ENCODE measurements at regions not wholly inside any gene's neighbourhood (a gene's known extent, or its start where the extent isn't known, plus 50 kb on each side); places are given as distances from the start of the nearest gene placed in this dataset.
"Not testable (repeated sequence)": the region's sequence is repeated elsewhere in the genome, so short reads cannot be mapped to it uniquely, and the experiment has no call there.

GRCh38 chr11:80944758-80945157 lies 1503.9 kb upstream of the TENM4 start:
- Histone ChIP-seq H3K4me3 (no peak overlapping the region), H4K20me1 (no peaks in the 10 kb centered on the region), H3K4me1 (no peaks in the 10 kb centered on the region), H3K9ac (no peak overlapping the region), H3K36me3 (no peaks in the 10 kb centered on the region), H3K27me3 (no peaks in the 10 kb centered on the region), H3K9me3 (replicated peaks in 1 of 11) (peaks cover 0 to 6% (median 0%) of the 10 kb centered on the region in 11 experiments; a peak in 2 of 22 replicates), H3K27ac (no peak overlapping the region), H3K4me2 (no peak overlapping the region)
- no peak for TF ChIP-seq Cebpa-rat (IDR thresholded peaks at IDR 0.05)

DNA sequence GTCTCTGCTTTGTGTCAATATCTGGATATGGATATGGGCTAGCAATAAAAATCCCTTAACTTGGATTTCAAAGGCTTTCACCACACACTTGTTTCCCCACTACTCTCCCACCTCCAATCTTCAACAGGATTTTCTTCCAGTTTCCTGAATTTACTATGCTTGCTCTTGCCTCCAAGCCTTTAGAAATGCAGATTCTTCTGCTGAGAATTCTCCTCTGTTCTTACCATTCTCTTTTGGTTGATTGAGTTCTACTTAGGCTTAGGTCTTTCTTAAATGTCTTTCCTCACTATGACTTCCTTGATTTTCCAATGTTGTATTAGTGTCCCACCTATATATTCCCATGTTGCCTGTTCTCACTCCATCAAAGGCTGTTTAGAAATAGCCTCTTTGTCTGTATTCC lies 1502.4 kb upstream of the TENM4 start:
- no peaks in the 10 kb centered on the region for H3K4me1 ChIP-seq

GRCh38 chr11:80937842-80938241 lies 1497.0 kb upstream of the TENM4 start:
- Histone ChIP-seq H4K20me1 (no peaks in the 10 kb centered on the region), H3K9ac (no peak overlapping the region), H3K4me1 (no peaks in the 10 kb centered on the region), H3K36me3 (no peaks in the 10 kb centered on the region), H3K4me2 (no peak overlapping the region), H3K27ac (no peak overlapping the region), H3K4me3 (no peak overlapping the region), H3K27me3 (no peaks in the 10 kb centered on the region), H3K9me3 (replicated peaks in 1 of 11) (no peaks in the 10 kb centered on the region)
- no peak for TF ChIP-seq Cebpa-rat (IDR thresholded peaks at IDR 0.05)

More for the DNA sequence above, 1502.4 kb upstream of the TENM4 start:
- Histone ChIP-seq H4K20me1 (no peaks in the 10 kb centered on the region), H3K4me2 (no peak overlapping the region), H3K36me3 (no peaks in the 10 kb centered on the region), H3K27ac (no peak overlapping the region), H3K9me3 (replicated peaks in 1 of 11) (no peaks in the 10 kb centered on the region), H3K27me3 (no peaks in the 10 kb centered on the region), H3K9ac (no peak overlapping the region), H3K4me3 (no peak overlapping the region)
- no peak for TF ChIP-seq Cebpa-rat (IDR thresholded peaks at IDR 0.05)

DNA sequence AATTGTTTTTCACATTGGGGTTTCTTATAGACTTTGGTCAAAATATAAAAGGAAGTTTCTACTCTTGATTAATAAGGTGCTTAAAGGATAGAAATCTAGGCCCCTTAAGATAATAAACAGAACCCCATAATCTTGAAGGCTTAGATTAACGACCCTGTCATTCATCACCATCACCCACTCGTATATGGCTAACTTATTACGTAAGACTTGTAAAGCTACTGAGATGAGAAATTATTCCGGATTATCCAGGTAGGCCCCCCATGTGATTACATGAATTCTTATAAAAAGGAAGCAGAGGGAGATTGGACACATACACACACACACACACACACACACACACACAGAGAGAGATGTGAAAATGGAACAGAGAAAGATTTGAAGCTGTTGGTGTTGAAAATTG lies 1489.2 kb upstream of the TENM4 start:
- no peak overlapping the region for H3K27ac ChIP-seq
- no peaks in the 10 kb centered on the region for H4K20me1 ChIP-seq
- no peaks in the 10 kb centered on the region for H3K9me3 ChIP-seq (replicated peaks in 1 of 11)
- H3K9ac ChIP-seq, result no peak overlapping the region
- H3K36me3 ChIP-seq, result no peaks in the 10 kb centered on the region
- no peak overlapping the region for H3K4me3 ChIP-seq
- H3K4me1 ChIP-seq, result no peaks in the 10 kb centered on the region
- no peaks in the 10 kb centered on the region for H3K27me3 ChIP-seq
- peak in 1 of 11 experiments; percentile 47; a peak in 1 of 22 replicates for TF ChIP-seq Cebpa-rat (IDR thresholded peaks at IDR 0.05)
- no peak overlapping the region for H3K4me2 ChIP-seq

GRCh38 chr11:80929031-80929805 lies 1488.4 kb upstream of the TENM4 start:
- Histone ChIP-seq H3K27me3 (no peaks in the 10 kb centered on the region), H3K27ac (no peak overlapping the region), H3K4me2 (no peak overlapping the region), H3K9me3 (replicated peaks in 1 of 11) (no peaks in the 10 kb centered on the region), H4K20me1 (no peaks in the 10 kb centered on the region), H3K4me3 (no peak overlapping the region), H3K4me1 (no peaks in the 10 kb centered on the region), H3K9ac (no peak overlapping the region), H3K36me3 (no peaks in the 10 kb centered on the region)
- TF ChIP-seq Cebpa-rat (IDR thresholded peaks at IDR 0.05), result no peak

GRCh38 chr11:80925321-80925720 lies 1484.5 kb upstream of the TENM4 start:
- no peaks in the 10 kb centered on the region for H3K27me3 ChIP-seq

GRCh38 chr11:80921310-80921709 lies 1480.5 kb upstream of the TENM4 start:
- H3K4me3 ChIP-seq; H3K4me1 ChIP-seq; H3K9me3 ChIP-seq (replicated peaks in 1 of 11); H3K27ac ChIP-seq; H3K36me3 ChIP-seq; H3K9ac ChIP-seq; H3K27me3 ChIP-seq; H3K4me2 ChIP-seq; H4K20me1 ChIP-seq: not testable (repeated sequence)

More at GRCh38 chr11:80925321-80925720, 1484.5 kb upstream of the TENM4 start:
- no peak overlapping the region for H3K4me2 ChIP-seq
- H3K27ac ChIP-seq, result no peak overlapping the region
- H3K9me3 ChIP-seq (replicated peaks in 1 of 11), result no peaks in the 10 kb centered on the region
- TF ChIP-seq Cebpa-rat (IDR thresholded peaks at IDR 0.05), result no peak
- no peak overlapping the region for H3K4me3 ChIP-seq
- H3K4me1 ChIP-seq, result no peaks in the 10 kb centered on the region
- no peak overlapping the region for H3K9ac ChIP-seq
- H3K36me3 ChIP-seq, result no peaks in the 10 kb centered on the region
- H4K20me1 ChIP-seq, result no peaks in the 10 kb centered on the region

DNA sequence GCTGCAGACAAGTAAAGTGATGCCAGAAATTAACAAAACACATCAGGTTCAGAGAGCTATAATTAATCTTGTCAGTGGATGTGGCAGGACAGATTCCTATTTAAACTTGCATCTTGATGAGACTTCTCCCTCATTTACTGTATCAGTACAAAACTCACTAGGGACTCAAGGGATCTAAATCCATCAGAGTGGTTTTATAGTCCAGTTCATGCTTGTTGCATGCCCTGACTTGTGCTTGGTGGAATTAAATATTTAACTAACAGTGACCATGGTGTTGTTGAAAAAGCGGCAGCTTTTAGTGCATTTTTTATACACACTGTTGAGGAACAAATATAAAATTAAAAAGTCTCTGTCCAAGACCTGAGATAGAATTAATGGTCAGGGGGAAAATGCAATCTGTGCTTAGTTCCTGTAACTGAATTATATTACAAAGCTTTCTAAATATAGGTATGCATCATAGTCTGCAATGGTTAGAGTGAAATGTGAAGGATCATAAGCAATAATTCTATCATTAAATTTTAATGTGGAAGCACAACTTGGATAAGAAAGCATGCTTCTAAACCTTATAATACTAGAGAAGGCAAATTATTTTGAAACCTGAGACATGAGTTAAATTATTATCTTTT lies 1475.5 kb upstream of the TENM4 start:
- Histone ChIP-seq H3K27ac (no peak overlapping the region), H4K20me1 (no peaks in the 10 kb centered on the region), H3K9me3 (replicated peaks in 1 of 11) (no peaks in the 10 kb centered on the region), H3K27me3 (no peaks in the 10 kb centered on the region), H3K9ac (no peak overlapping the region), H3K4me3 (no peak overlapping the region), H3K36me3 (no peaks in the 10 kb centered on the region), H3K4me2 (no peak overlapping the region), H3K4me1 (peaks cover 0 to 7% (median 0%) of the 10 kb centered on the region in 10 experiments; a peak in 3 of 20 replicates)
- no peak for TF ChIP-seq Cebpa-rat (IDR thresholded peaks at IDR 0.05)

DNA sequence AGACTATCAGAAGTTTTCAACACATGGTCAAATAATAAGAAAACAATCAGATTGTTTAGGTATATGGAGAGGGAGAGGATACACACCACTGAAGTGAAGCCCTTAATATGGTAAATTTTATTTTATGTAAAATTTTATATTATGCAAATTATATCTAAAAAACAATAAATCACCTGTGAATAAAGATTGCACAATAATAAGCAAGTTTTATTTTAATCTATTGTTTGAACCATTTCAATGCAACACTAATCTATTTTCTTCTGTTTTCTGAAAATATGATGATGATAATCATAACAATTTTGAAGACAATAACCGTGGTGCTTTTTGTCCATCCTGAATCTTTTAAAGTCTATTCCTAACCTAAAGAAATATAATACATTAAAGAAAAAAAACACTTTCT lies 1473.5 kb upstream of the TENM4 start:
- H4K20me1 ChIP-seq, result no peaks in the 10 kb centered on the region

DNA sequence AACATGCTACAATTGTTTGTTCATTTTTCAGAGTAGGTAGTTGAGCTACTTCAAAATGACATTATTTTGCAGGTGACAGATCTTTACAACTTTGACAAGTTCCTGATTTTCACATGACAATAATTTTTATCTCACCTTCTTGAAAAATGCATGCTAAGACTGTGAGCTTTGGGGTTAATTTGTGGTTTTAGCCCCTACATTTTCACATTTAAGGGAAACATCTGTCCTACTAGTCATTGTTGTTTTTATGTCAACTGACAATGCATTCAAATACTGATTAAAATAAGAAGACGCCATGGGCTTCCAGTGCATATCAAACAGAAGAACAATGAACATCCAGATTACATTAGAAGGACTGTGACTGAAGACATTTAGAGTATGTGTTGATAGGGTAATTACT lies 1470.8 kb upstream of the TENM4 start:
- no peaks in the 10 kb centered on the region for H3K36me3 ChIP-seq
- H3K9ac ChIP-seq, result no peak overlapping the region
- H3K9me3 ChIP-seq (replicated peaks in 1 of 11), result no peaks in the 10 kb centered on the region
- H3K27ac ChIP-seq, result no peak overlapping the region
- peaks cover 0 to 7% (median 0%) of the 10 kb centered on the region in 10 experiments; a peak in 3 of 20 replicates for H3K4me1 ChIP-seq
- H3K4me2 ChIP-seq, result peak overlapping the region in 2 of 11 experiments; percentile 0 to 16; a peak in 4 of 22 replicates
- H3K27me3 ChIP-seq, result no peaks in the 10 kb centered on the region
- H4K20me1 ChIP-seq, result no peaks in the 10 kb centered on the region
- TF ChIP-seq Cebpa-rat (IDR thresholded peaks at IDR 0.05), result no peak
- no peak overlapping the region for H3K4me3 ChIP-seq

More for the DNA sequence above, 1473.5 kb upstream of the TENM4 start:
- no peaks in the 10 kb centered on the region for H3K36me3 ChIP-seq
- TF ChIP-seq Cebpa-rat (IDR thresholded peaks at IDR 0.05), result no peak
- no peak overlapping the region for H3K27ac ChIP-seq
- no peak overlapping the region for H3K4me3 ChIP-seq
- H3K27me3 ChIP-seq, result no peaks in the 10 kb centered on the region
- no peaks in the 10 kb centered on the region for H3K9me3 ChIP-seq (replicated peaks in 1 of 11)
- H3K4me2 ChIP-seq, result no peak overlapping the region
- peaks cover 0 to 7% (median 0%) of the 10 kb centered on the region in 10 experiments; a peak in 3 of 20 replicates for H3K4me1 ChIP-seq
- no peak overlapping the region for H3K9ac ChIP-seq

Data from BLaER1 treated with 17β-estradiol and CSF1 and Interleukin-3, amounts not matched to agents 10 nM and 100 nM (cell line).